HCT116 (cell line): ENCODE measurements at regions not wholly inside any gene's neighbourhood (a gene's known extent, or its start where the extent isn't known, plus 50 kb on each side); places are given as distances from the start of the nearest gene placed in this dataset.

ENCODE experiments used
- CTCF ChIP-seq, 3 experiments: fragments of 200-600 bp in 1 of 3; sonication (generic) in 1 of 3; IDR thresholded peaks in 2 of 3; conservative IDR thresholded peaks in 1 of 3; 2 replicates each; pipeline ENCODE4 v1.5.1; 2012 to 2017; ENCODE audit warnings: low read depth in 2 of 3, low read length in 2 of 3, antibody characterized with exemption in 1 of 3, borderline replicate concordance in 1 of 3, control low read depth in 1 of 3, mild to moderate bottlenecking in 1 of 3, mixed read lengths in 1 of 3, mixed run types in 1 of 3, moderate library complexity in 1 of 3; ENCODE audit not compliant: insufficient read depth in 1 of 3
- JUND ChIP-seq: IDR thresholded peaks from 2 replicates; pipeline ENCODE4 v1.6.1; 2012
- POLR2A ChIP-seq: IDR thresholded peaks from 2 replicates; pipeline ENCODE4 v1.7.0; 2011; ENCODE audit warnings: borderline replicate concordance; ENCODE audit not compliant: insufficient read depth, insufficient read length; ENCODE audit errors: extremely low read depth
- POLR2AphosphoS5 ChIP-seq: IDR thresholded peaks from 2 replicates; pipeline ENCODE4 v1.6.1; 2011; ENCODE audit warnings: mild to moderate bottlenecking, low read depth, low read length, moderate library complexity
- RAD21 ChIP-seq: IDR thresholded peaks from 2 replicates; pipeline ENCODE4 v1.6.1; 2012; ENCODE audit warnings: low read depth, mild to moderate bottlenecking
- SRF ChIP-seq: IDR thresholded peaks from 2 replicates; pipeline ENCODE4 v1.6.1; 2012; ENCODE audit warnings: low read depth
- YY1 ChIP-seq: IDR thresholded peaks from 2 replicates; pipeline ENCODE4 v1.6.1; 2011; ENCODE audit warnings: low read length, low read depth, moderate library complexity, mild to moderate bottlenecking; ENCODE audit not compliant: insufficient replicate concordance; ENCODE audit errors: extremely low read depth

GRCh38 chr18:37946324-37946723 is 380.7 kb upstream of the CELF4 start:
- TF ChIP-seq CTCF (IDR thresholded peaks at IDR 0.05 in 2 of 3, conservative IDR thresholded peaks at IDR 0.05 in 1 of 3; ENCODE audit: borderline replicate concordance in 1 of 3, insufficient read depth in 1 of 3, low read depth in 2 of 3, low read length in 2 of 3) (no peak), YY1 (no peak), POLR2A (no peak), RAD21 (no peak), JUND (no peak), POLR2AphosphoS5 (no peak), SRF (no peak)
